Skeletal muscle tissue (tissue), 3 donors: ENCODE measurements at regions not wholly inside any gene's neighbourhood (a gene's known extent, or its start where the extent isn't known, plus 50 kb on each side); places are given as distances from the start of the nearest gene placed in this dataset.

ENCODE experiments used
- H3K27ac ChIP-seq: one replicate; pipeline ENCODE4 v1.7.0; 2013; ENCODE audit warnings: mild to moderate bottlenecking, low read depth, low read length, inconsistent platforms
- H3K27me3 ChIP-seq, 3 donors: one replicate each; pipeline ENCODE4 v1.7.0; 2013; ENCODE audit warnings: low read length in 3 of 3; ENCODE audit not compliant: control insufficient read depth in 3 of 3, insufficient read depth in 3 of 3
- H3K36me3 ChIP-seq, 3 donors: one replicate each; pipeline ENCODE4 v1.7.0; 2013; ENCODE audit warnings: low read length in 3 of 3; ENCODE audit not compliant: control insufficient read depth in 3 of 3, insufficient read depth in 3 of 3
- H3K4me1 ChIP-seq, 3 donors: one replicate each; pipeline ENCODE4 v1.7.0; 2013; ENCODE audit warnings: low read length in 3 of 3, mild to moderate bottlenecking in 3 of 3; ENCODE audit not compliant: control insufficient read depth in 3 of 3, insufficient read depth in 3 of 3
- H3K4me3 ChIP-seq, 3 donors: one replicate each; pipeline ENCODE4 v1.7.0; 2013; ENCODE audit warnings: low read length in 3 of 3
- H3K9ac ChIP-seq, 3 donors: one replicate each; pipeline ENCODE4 v1.7.0; 2013; ENCODE audit warnings: low read length in 3 of 3, mild to moderate bottlenecking in 3 of 3, moderate library complexity in 2 of 3, low read depth in 1 of 3
- H3K9me3 ChIP-seq, 3 donors: one replicate each; pipeline ENCODE4 v1.7.0; 2013; ENCODE audit warnings: low read length in 3 of 3; ENCODE audit not compliant: control insufficient read depth in 3 of 3
- donor health status: Osteomylitis.

DNA sequence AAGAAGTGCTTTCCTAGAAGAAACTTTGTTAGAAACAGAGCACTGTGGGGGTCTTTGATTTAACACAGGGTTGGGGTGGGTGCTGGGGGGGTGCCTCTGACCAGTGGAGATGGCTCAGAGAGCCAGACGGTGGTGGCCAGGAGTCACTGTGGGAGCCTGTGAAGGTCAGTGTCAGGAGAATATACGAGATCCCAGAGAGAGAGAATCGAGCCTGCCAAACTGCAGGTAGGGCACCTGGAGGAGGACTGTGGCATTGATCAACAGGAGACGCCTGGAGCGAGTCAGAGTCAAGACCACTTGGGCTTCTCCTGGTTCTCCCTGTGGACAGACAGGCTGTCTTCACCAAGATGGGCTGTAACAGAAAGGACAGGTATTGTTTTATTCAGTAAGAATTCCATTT lies 136.5 kb upstream of the TWIST2 start:
- Histone ChIP-seq H3K36me3 (no peaks in the 10 kb centered on the region), H3K9ac (no peak overlapping the region), H3K4me3 (no peak overlapping the region), H3K9me3 (no peaks in the 10 kb centered on the region), H3K4me1 (no peaks in the 10 kb centered on the region), H3K27me3 (peaks cover 0 to 3% (median 3%) of the 10 kb centered on the region in 3 donors), H3K27ac (no peak overlapping the region)

DNA sequence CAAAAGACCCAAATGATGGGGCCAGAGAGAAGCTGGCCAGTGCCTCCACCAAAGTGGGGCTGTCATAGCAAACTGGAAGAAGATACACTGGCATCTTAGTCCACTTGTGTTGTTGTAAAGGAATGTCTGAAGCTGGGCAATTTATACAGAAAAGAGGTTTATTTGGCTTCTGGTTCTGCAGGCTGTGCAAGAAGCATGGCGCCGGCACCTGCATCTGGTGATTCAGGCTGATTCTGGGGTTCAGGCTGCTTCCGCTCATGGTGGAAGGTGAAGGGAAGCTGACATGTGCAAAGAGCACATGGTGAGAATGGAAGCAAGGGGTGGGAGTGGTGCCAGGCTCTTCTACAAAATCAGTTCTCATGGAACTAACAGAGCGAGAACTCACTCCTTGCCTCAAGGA lies 135.9 kb upstream of the TWIST2 start:
- Histone ChIP-seq H3K9me3 (no peaks in the 10 kb centered on the region), H3K27ac (no peak overlapping the region)

DNA sequence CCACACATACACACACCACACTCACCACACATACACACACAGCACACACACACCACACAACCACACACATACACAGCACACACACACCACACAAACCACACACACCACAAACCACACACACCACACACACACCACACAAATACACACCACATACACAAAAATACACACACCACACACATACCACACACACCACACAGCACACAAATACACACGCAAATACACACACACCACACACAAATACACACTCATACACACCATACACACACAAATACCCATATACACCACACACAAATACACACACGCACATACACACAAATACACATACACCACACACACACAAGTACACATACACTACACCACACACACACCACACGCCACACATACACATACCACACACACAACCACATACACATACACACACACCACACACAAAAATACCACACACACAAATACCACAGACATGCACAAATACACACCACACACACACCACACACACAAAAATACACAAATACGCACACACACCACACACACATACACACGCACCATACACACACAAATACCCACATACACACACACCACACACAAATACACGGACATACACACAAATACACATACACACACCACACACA lies 134.6 kb upstream of the TWIST2 start:
- H3K4me3 ChIP-seq: no peak overlapping the region
- H3K27me3 ChIP-seq: peaks cover 0 to 8% (median 6%) of the 10 kb centered on the region in 3 donors
- H3K9me3 ChIP-seq: no peaks in the 10 kb centered on the region
- H3K4me1 ChIP-seq: no peaks in the 10 kb centered on the region
- no peak overlapping the region for H3K9ac ChIP-seq
- no peaks in the 10 kb centered on the region for H3K36me3 ChIP-seq
- no peak overlapping the region for H3K27ac ChIP-seq

More for the DNA sequence above, 135.9 kb upstream of the TWIST2 start:
- Histone ChIP-seq H3K27me3 (peaks cover 0 to 8% (median 6%) of the 10 kb centered on the region in 3 donors), H3K4me1 (no peaks in the 10 kb centered on the region), H3K9ac (no peak overlapping the region), H3K4me3 (no peak overlapping the region), H3K36me3 (no peaks in the 10 kb centered on the region)

DNA sequence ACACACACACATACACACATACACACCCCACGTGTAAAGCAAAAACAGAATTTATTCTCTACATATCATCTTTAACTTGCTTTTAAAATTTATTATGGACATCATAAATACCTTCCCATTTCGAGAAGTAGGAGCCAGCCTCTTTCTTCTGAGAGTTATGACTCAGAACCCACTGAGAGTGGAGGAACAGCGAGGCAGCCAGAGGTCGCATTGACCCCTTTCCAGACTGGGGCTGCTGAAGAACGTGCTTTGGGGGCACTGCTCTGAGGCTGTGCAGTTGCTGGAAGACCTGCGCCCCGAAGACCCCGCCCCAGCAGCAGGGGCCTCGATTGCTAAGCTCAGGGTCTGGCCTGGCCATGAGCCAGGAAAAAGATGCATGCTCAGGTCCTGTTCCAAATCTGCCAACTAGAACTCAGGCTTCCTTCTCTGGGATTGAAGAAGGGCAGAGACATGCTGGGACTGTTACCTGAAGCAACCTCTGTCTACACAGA lies 133.8 kb upstream of the TWIST2 start:
- H3K36me3 ChIP-seq: no peaks in the 10 kb centered on the region
- no peak overlapping the region for H3K4me3 ChIP-seq
- no peak overlapping the region for H3K27ac ChIP-seq
- H3K9ac ChIP-seq: no peak overlapping the region
- no peaks in the 10 kb centered on the region for H3K4me1 ChIP-seq
- peaks cover 0 to 8% (median 7%) of the 10 kb centered on the region in 3 donors for H3K27me3 ChIP-seq
- H3K9me3 ChIP-seq: no peaks in the 10 kb centered on the region

DNA sequence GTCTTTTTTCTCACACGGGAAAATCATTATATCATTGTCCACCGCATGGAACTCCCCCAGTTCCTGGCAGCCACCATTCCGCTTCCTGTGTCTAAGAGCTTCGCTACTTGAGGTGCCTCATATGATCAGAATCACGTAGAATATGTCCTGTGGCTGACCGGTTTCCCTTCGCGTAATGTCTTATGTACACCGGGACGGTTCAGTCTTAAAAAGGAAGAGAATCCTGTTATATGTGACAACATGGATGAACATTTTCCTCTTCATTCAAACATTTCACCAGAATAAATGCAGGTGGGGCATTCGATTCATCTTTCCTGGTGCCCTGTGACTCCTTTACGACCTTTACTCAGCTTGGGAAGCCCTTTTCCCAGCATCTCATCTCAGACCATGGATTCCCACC lies 131.7 kb upstream of the TWIST2 start:
- Histone ChIP-seq H3K4me3 (no peak overlapping the region), H3K9ac (no peak overlapping the region), H3K27me3 (peaks cover 0 to 18% (median 8%) of the 10 kb centered on the region in 3 donors), H3K27ac (no peak overlapping the region), H3K4me1 (no peaks in the 10 kb centered on the region), H3K9me3 (no peaks in the 10 kb centered on the region), H3K36me3 (no peaks in the 10 kb centered on the region)

DNA sequence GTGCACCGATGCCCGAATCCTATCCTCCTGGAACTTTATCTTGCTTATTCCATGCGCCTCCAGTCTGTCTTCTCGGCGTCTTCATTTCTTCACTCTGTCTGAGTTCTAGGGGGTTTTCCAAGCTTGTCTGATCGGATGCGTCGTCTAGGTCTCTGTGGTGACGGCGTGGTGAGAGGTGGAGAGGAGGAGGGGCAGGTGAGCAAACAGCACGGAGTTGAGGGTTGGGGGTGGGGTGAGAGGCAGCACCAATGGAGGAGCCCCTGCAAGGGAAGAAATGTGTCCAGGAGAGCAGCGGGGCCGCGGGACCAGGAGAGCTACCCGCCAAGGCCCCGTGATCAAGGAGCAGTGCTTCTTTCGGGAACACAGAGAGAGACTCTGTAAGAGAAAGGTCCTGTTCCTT lies 131.3 kb upstream of the TWIST2 start:
- Histone ChIP-seq H3K27ac (no peak overlapping the region), H3K4me3 (no peak overlapping the region), H3K36me3 (no peaks in the 10 kb centered on the region), H3K27me3 (peaks cover 0 to 18% (median 8%) of the 10 kb centered on the region in 3 donors), H3K4me1 (no peaks in the 10 kb centered on the region), H3K9ac (no peak overlapping the region), H3K9me3 (no peaks in the 10 kb centered on the region)

DNA sequence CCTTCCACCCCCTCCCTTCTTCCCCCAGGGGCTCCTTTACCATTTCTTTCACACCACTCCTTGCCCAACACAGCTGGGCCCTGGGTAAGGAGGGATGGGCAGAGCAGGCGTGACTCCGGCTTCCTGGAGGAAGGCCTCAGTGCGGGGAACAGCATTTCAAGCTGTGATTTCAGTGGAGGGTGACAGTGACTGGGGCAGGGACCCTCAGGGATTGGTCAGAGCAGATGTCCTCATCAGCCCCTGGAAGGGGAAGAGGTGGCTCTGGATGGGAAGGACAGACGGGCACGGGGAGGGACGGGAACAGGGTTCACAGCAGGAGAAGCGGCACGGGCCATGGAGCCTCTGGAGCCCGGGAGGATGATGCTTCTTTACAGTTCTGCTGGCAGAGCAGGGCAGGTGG lies 130.8 kb upstream of the TWIST2 start:
- H3K9ac ChIP-seq: no peak overlapping the region
- H3K27me3 ChIP-seq: peaks cover 0 to 18% (median 8%) of the 10 kb centered on the region in 3 donors
- H3K4me3 ChIP-seq: no peak overlapping the region
- no peaks in the 10 kb centered on the region for H3K4me1 ChIP-seq
- H3K36me3 ChIP-seq: no peaks in the 10 kb centered on the region
- no peaks in the 10 kb centered on the region for H3K9me3 ChIP-seq
- no peak overlapping the region for H3K27ac ChIP-seq

DNA sequence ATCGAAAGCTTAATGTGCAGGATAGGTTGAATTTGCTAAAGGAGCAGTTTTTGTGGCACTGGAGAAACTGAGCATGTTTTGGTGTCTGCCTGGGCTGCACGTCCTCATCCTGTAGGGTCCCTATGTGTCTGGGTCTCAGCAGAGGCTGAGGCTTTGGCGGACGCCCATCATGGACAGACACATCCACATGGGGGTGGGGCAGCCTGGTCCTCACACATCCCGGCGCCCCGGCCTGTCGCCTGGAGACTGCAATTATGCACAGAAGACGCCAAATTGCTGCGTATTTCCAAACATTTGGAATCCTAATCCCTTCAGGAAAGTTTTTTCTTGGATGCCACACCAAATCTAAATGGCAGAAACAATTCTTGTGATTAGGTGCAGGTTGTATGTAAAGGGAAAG lies 128.2 kb upstream of the TWIST2 start:
- Histone ChIP-seq H3K9me3 (no peaks in the 10 kb centered on the region), H3K4me1 (no peaks in the 10 kb centered on the region), H3K27ac (no peak overlapping the region), H3K4me3 (no peak overlapping the region), H3K27me3 (peaks cover 0 to 18% (median 8%) of the 10 kb centered on the region in 3 donors), H3K9ac (no peak overlapping the region), H3K36me3 (no peaks in the 10 kb centered on the region)

DNA sequence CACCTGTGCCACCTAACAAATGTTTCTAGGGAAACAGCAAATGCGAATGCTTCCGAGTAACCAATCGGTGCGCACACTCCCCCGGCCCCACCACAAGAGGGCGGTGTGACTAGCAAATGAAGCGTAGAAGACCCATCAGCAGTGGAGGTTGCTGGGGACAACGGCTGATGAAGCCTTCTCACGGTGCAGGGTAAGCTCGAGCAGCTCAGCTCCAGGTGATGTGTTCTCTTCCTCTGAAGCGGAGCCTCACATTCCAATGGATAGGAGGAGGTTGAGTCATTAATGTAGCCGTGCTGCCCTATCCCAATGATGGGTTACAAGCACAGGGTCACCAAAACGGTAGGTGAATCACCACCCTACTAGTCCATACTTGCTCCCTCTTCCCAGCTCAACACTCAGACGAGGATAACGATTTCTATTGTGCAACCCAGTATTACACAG lies 127.6 kb upstream of the TWIST2 start:
- peaks cover 0 to under 1% (median 0%) of the 10 kb centered on the region in 3 donors for H3K9me3 ChIP-seq
- no peak overlapping the region for H3K9ac ChIP-seq
- H3K4me1 ChIP-seq: no peaks in the 10 kb centered on the region
- H3K27ac ChIP-seq: no peak overlapping the region
- no peaks in the 10 kb centered on the region for H3K36me3 ChIP-seq
- peaks cover 0 to 18% (median 8%) of the 10 kb centered on the region in 3 donors for H3K27me3 ChIP-seq
- no peak overlapping the region for H3K4me3 ChIP-seq

DNA sequence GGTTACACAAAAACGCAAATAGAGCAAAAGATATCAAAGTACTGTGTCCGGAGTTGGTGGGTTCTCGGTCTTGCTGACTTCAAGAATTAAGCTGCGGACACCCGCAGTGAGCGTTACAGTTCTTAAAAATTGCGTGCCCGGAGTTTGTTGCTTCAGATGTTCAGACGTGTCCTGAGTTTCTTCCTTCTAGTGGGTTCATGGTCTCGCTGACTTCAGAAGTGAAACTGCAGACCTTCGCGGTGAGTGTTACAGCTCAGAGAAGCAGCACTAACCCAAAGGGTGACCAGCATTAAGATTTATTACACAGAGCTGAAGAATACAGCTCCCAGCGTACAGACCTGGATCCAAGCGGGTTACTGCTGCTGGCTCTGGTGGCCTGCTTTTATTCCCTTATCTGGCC lies 125.7 kb upstream of the TWIST2 start:
- Histone ChIP-seq H3K36me3 (no peaks in the 10 kb centered on the region), H3K9ac (no peak overlapping the region), H3K27me3 (peaks cover 0 to 11% (median 2%) of the 10 kb centered on the region in 3 donors), H3K27ac (no peak overlapping the region), H3K4me1 (no peaks in the 10 kb centered on the region), H3K9me3 (peaks cover 0 to 9% (median 3%) of the 10 kb centered on the region in 3 donors), H3K4me3 (no peak overlapping the region)
